Posterior vena cava (tissue), 2 donors: ENCODE measurements at regions not wholly inside any gene's neighbourhood (a gene's known extent, or its start where the extent isn't known, plus 50 kb on each side); places are given as distances from the start of the nearest gene placed in this dataset.

Experiments
- DNase-seq: peaks from one replicate; pipeline ENCODE4 v3.0.0-alpha.2; 2020; ENCODE audit warnings: low spot score
- intact Hi-C, 2 donors: fragments of 100-400 bp; cut with DNase I; formaldehyde crosslinking; loops; one replicate each; pipeline versions ENCODE4 v1.14.1 to v1.14.2; 2022 to 2023
- donor health status: DM: yes; HTN: yes; CAD: no.
- donor health status: DM: yes; HTN: yes; CAD: no.

DNA sequence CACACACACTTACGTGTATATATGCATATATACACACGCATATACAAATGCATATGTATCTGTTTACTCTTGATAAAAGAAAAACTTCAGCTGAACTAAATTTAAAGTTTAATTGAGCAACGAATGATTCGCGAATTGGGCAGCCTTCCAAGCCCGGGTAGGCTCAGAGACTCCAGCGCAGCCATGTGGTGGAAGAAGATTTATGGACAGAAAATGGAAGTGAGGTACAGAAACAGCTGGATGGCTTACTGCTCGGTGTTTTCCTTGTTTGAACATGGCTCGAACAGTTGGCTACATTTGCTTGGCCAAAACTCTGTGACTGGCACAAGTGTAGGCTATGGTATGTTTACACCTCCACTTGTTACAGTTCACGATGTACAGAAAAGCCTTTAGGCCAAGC, 239.3 kb upstream of the PRDM9 start:
- intact Hi-C loops = no loop called here
- DNase-seq = no peak

DNA sequence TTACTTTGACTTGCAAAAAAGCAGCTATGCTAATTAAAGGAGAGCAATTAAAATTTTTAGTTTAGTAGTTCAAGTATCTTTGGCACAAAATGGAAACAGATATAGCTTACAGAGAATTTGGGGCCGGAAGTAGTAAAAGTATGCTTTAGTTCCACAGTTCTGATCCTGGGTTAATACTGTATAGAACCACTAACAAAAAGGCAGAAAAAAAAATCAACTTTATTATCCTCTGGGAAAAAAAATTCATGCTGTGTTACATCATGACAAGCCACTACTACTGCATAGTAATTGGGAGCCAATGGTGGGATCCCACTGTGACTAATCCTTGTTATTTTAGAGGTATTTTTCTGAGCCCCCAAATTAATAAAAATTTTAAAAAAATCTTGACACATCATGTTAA, 246.8 kb upstream of the PRDM9 start:
- intact Hi-C loops = no loop called here
- no peak for DNase-seq

DNA sequence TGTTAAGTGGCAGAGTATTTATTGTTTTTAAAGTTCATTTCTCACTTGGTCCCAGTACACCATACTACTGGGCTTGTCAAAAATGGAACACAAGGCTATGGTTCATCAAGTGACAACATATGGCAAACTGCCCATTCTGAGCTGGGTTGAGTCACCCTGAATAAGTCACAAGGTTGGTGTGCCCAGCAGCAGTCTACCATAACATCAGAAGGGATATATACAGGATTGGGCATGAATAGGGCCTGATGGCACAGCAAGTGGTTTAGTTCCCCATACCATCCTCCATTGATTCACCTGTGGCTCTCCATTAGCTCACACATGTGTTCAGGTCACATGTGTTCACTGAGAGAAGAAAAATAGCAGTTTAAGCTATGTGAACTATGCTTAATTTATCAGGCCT, 249.8 kb upstream of the PRDM9 start:
- intact Hi-C loops = no loop called here
- DNase-seq = no peak

DNA sequence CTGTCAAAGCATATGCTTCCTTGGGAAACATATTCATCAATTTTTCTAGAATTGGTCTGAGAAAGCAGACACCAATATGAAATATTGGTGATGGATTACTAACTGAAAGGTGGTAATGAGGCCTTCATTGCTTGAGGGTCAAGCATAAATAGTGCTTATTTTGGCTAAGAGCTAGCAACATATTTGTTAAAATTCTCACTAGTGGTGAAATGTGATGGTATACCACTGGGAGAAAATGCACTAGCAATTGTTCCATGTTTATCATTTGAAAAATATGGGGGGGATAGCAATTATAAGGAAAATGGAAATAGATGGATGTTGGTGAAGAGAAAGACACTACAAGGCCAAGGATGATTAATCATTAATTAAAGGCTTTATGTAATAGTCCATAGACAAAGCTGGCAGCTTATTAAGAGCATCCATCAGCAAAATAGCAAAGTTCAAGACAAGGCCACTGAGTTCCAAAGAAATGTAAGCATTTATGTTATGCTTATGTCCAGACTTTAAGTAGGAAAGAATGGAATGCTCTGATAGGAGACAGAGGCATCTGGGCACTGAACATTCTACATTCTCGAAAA, 253.7 kb upstream of the PRDM9 start:
- DNase-seq = no peak
- intact Hi-C loops = no loop called here

DNA sequence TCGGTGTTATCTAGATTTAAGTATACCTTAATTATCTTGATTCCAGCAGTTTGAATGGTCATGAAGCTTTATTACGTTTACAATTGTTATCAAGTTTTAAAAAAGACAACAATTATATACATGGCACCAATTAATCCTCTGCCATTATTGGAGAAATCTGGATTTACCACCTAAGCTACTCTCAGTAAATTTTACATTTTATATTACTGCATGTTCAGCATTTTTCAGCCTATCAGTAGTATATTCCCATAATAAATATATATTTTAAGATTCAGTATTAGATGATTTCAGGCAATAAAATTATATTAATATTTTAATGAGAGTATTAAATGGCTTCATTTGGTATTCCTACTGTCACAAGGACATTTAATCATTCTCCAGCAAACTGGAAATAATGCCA, 264.5 kb upstream of the PRDM9 start:
- no peak for DNase-seq
- intact Hi-C loops = no loop called here

DNA sequence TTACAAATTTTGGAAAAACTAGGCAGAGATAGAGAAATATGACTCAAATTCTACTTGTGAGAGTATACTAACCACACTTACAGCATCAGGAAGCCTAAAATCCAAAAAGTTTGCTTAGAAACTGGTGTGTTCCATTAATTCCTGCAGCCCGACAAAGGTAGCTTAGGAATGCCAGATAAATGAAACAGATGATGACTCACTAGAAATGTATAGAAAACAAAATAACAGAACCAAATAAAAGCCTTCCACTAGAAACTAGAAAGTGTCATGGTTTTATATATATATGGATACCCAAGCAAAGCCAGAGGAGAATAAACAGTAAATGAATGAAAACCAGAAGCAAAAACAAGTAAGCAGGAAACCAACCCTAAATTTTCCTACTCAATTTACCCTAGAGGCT, 272.2 kb upstream of the PRDM9 start:
- no peak for DNase-seq
- intact Hi-C loops = no loop called here

DNA sequence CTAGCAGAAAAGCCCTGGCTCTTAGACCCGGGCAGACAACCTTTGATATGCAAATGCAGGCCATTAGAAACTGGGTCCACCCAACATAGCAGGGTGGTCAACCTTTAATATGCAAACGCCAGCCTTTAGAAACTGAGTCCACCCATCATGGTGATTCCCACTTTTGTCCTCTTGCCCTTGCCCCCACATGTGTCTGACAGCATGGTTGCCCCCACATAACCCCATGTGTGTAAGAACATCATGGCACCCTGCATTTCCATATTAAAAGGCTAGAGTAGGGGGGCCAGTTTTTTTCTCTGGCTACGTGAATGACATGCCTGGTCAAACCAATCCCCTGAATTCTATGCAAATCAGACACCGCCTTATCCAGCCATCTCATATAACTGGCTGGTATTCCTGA, 273.2 kb upstream of the PRDM9 start:
- intact Hi-C loops = no loop called here
- DNase-seq = no peak

DNA sequence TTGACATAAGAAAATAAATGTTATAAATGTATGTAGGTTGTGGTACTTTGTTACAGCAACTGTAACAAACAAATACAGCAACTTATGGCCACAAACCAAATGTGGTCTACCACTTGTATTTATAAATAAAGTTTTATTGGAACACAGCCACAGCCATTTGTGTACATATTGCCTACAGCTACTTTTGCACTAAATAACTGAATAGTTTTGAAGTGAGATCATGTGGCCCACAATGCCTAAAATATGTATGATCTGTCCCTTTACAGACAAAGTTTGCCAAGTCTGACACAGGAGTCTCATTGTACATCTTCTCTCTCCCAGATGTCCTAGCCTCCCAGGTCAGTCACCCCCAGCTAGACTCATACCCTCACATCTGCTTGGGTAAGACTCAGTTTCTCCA, 283.6 kb upstream of the PRDM9 start:
- DNase-seq = no peak
- intact Hi-C loops = no loop called here

DNA sequence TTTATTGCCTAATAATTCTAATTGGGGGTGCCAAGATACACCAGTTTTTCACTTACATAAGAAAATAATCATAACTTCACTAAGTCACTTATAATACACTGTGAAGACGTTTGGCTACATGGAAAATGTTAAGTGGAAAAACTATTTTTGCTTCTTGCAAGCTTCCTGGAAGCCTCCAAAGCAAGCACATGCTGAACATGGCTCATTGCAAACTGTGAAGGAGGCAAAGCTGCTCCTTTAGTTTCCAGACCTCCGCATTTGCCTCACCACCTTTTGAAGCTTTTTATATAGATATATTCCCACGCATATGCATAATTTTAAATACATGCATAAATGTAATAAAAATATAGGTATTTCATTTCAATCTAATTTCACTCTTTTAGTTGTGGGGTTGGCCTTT, 285.6 kb upstream of the PRDM9 start:
- intact Hi-C loops = no loop called here

DNA sequence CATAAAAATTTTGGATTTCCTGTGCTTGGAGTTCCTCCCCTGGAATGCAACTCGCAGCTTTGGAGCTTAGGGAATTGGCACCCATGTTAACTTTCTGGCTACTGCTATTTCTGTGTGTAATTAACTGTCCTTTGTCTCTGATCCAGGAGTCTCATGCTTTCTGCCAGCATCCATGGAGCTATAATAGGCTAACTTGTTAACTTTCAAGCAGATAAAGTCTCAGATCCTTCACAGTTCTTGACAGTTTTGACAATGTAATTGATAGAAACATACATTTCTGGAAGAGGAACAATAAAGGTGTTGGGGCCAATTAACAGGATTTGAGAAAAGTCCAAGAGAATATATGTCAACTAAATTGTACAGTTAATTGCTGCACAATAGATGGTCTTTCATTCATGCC, 290.2 kb upstream of the PRDM9 start:
- DNase-seq = no peak

More for the DNA sequence above, 285.6 kb upstream of the PRDM9 start:
- no peak for DNase-seq

DNA sequence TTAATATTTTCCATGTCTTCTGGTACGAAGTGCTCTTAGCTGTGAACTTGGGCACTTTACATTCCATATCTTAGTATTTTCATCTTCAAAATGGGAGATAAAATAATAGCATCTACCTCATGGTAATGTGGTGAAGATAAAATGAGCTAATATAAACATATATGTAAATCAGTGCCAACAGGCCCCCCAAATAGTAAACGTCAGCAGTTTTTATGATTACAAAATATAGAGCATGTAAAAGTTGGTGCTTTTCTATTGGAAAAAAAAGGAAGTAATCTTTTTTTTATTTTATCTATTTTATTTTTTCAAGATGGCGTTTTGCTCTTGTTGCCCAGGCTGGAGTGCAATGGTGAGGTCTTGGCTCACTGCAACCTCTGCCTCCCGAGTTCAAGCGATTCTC, 291.1 kb upstream of the PRDM9 start:
- intact Hi-C loops = no loop called here
- DNase-seq = no peak

More for the DNA sequence above, 290.2 kb upstream of the PRDM9 start:
- intact Hi-C loops = no loop called here

DNA sequence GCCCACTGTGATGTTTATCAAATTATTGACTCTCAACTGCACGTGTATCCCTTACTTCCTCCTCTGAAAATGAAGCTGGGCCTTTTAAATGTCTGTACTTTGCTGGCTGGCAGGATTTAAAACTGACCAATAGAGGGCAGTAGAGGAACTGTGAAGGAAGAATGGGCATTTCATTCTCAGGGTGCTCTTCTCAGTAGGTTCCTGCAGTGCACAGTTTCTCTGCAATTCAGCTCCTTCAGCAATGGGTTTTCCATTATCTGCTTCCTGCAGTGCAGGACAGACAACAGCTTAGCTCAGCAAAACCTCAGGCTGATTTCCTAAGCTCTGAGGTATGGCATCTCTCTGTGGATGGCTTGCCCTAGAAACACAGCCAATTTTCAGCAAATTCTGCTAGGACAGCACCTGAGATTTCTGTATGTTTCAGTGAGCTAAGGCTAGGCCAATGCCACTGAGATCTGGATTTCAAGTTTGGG, 298.4 kb upstream of the PRDM9 start:
- DNase-seq = no peak
- intact Hi-C loops = no loop called here

DNA sequence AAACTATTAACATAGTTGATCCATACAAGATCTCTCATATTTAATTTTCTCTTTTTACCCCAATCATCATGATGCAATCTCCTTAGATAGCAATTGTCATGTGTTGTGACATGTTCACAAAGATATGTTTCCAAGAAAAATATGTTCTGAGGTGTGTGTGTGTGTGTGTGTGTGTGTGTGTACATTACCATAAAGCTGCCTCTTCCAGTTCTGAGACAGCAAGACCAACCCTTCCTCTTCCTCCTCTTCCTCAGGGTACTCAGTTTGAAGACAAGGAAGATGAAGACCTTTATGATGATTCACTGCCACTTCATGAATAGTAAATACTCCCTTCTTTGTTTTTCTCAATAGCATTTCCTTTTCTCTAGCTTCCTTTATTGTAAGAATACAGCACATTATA, 303.3 kb upstream of the PRDM9 start:
- DNase-seq = no peak
- intact Hi-C loops = no loop called here

DNA sequence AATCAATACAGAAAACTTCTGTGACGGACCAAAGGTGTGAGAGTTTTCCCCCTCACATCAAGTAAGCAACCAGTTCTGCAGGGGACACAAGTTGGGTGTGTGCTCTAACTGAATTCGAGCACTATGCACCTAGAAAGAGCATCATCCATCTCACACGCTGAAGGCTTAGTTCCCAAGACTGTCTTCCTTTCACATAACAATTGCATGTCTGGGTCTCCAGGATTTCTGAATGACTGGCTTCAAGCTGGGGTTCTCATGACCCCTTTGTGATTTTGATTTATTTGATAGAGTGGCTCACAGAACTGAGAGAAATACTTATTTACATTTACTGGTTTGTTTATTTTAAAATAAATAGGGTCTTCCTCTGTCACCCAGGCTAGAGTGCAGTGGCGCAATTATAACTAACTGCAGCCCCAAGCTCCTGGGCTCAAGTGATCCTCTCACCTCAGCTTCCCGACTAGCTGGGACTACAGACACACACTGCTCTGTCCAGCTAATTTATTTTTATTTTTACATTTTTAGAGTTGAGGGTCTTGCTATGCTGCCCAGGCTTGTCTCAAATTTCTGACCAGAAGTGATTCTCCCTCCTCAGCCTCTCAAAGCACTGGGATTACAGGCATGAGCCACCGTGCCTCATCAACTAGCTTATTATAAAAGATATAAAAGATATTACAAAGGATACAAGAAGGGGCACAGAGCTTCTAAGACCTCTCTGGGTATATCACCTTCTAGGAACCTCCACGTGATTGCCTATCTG, 316.7 kb upstream of the CDH12 start:
- intact Hi-C loops = no loop called here
- no peak for DNase-seq

DNA sequence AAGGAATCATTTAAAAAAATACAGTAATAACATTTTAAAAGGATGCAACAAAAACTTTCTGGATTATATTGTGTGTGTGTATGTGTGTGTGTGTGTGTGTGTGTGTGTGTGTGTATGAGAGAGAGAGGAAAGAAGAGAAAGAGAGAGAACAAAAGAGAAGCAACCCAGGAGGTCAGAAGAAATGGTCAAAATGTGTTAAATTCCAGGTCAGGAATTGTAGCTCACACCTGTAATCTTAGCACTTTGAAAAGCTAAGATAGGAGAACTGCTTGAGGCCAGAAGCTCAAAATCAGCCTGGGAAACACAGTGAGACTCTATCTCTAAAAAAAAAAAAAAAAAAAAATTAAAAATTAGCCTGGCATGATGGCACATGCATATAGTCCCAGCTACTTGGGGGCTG, 311.8 kb upstream of the CDH12 start:
- no peak for DNase-seq
- intact Hi-C loops = no loop called here

DNA sequence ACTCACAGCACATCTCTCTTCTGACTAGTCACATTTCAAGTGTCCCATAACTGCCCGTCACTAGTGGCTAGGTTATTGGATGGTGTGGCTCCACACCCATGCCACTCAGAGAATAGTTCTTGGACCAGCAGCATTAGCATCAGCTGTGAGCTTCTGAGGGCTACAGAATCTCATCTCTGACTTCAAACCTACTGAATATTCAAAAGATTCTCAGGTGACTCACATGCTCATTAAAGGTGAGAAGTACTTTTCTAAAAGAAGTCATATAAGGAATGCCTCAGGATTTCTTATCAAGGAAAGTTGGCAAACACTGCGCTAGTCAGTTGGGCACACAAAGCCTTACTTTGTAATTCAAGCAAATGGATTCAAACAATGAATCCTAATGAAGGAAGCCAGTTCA, 305.0 kb upstream of the CDH12 start:
- DNase-seq = no peak
- intact Hi-C loops = no loop called here

DNA sequence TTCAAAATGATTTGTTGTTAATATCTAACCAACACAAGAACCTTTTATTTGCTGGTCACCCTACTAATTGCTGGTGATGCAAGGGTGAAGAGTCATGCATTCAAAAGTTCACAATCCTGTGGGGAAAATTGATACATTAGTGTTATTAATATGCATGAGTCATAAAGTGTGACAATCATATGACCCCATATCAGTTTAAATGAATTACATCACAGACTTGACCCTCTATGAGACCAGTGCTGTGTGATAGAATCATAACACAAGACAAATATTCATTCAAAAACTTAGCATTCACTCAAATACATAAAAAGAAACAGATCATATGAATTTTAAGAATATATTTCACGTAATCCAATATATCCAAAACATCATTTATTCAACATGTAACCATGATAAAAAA, 304.6 kb upstream of the CDH12 start:
- intact Hi-C loops = no loop called here
- no peak for DNase-seq

DNA sequence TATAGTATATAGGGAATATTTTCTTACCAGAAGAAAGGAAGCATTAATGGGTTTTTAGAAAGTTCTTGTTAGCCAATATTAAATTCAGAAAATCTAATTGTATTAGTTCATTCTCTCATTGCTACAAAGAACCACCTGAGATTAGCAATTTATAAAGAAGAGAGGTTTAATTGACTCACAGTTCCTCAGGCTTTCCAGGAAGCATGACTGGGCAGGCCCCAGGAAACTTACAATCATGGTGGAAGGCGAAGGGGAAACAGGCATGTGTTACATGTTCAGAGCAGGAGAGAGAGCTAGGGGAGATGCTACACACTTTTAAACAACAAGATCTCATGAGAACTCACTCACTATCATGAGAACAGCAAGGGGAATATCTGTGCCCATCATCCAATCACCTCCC, 304.0 kb upstream of the CDH12 start:
- intact Hi-C loops = no loop called here
- no peak for DNase-seq

DNA sequence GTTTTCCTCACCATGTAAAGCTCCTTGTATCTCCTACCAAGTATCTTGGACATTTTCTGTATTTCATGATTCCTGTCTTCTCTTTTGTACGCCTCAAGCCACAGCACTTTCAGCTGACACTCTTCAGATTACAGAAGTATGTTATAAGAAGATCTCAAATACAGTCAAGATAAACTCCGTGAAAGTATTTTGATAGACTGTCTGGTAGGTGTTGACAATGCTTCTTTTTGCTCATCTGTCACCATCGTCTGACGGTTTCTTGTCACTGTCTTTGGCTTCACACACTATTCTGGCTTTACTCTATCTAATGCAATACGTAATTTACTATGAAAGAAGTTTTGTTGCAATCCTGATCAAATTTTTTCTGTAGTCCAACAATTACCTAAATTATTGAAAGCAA, 294.5 kb upstream of the CDH12 start:
- intact Hi-C loops = no loop called here
- no peak for DNase-seq

DNA sequence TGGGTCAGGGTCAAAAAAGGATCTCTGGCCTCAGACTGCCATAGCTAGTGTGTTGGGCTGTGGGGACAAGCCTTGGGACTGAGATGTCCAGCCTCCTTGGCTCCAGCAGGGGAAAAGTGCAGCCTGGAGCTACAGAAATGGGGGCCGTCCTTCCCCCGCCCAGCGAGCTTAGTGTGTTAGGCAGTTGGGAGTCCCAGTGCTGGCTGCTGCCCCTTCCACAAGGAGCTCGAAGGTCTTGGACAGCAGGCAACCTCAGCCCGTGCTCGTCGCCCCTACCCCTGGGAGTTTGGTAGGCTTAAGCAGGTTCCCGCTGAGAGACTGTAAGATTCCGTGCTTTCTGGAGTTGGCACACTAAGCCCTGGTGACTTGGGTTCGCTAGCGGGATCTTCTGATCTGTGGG, 293.0 kb upstream of the CDH12 start:
- intact Hi-C loops = no loop called here
- no peak for DNase-seq

DNA sequence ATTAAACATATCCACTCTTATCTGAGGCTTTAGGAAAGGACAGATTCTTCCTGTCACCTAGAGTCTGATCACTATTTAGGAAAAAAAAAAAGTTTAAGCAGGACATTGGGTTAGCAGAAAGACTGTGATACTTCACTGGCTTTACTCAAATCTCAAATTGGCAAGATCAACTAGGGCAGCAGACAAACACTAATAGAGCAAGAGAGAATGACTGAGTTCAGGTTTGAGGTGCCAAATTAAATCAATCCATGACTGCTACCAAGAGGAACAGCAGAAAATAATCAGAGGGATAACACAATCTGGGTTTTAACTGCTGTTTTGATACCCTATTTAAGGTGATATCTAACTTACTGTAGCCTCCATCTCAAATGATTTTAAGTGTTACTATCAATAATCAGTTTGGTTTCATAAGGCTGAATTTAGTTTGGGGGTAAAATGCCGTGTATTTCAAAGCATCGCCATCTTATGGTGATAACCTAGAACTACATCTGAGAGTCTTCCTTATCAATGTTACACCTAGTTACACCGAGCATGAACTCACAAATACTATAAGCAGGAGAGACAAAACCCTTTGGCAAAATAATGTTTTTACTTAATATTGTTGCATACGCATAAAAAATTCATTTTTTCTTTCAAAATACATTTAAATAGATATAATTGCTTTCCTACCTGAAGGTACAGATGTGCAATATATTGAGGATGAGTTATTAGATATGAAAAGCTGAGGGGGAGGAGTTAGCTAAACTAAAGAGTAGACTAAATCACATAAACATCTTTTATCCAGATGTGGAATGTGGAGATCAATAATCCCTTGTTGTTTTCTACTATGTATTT, 286.4 kb upstream of the CDH12 start:
- intact Hi-C loops = no loop called here
- DNase-seq = no peak
